ENCODE measurements at regions not wholly inside any gene's neighbourhood (a gene's known extent, or its start where the extent isn't known, plus 50 kb on each side); places are given as distances from the start of the nearest gene placed in this dataset.

GRCh38 chr1:199725002-199725565 lies 302.4 kb upstream of the NR5A2 start:
- intact Hi-C loops (cut with DNase I; ENCODE audit: low total_unique reads): no loop called here
- Histone ChIP-seq H3K27ac (no peak overlapping the region), H3K9me3 (no peaks in the 10 kb centered on the region), H3K36me3 (no peaks in the 10 kb centered on the region), H3K4me1 (no peaks in the 10 kb centered on the region), H3K27me3 (no peaks in the 10 kb centered on the region), H3K4me3 (no peak overlapping the region)
- TF ChIP-seq, protein P1, sequence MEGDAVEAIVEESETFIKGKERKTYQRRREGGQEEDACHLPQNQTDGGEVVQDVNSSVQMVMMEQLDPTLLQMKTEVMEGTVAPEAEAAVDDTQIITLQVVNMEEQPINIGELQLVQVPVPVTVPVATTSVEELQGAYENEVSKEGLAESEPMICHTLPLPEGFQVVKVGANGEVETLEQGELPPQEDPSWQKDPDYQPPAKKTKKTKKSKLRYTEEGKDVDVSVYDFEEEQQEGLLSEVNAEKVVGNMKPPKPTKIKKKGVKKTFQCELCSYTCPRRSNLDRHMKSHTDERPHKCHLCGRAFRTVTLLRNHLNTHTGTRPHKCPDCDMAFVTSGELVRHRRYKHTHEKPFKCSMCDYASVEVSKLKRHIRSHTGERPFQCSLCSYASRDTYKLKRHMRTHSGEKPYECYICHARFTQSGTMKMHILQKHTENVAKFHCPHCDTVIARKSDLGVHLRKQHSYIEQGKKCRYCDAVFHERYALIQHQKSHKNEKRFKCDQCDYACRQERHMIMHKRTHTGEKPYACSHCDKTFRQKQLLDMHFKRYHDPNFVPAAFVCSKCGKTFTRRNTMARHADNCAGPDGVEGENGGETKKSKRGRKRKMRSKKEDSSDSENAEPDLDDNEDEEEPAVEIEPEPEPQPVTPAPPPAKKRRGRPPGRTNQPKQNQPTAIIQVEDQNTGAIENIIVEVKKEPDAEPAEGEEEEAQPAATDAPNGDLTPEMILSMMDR (IDR thresholded peaks at IDR 0.05): no peak
- TF ChIP-seq POLR2A (IDR thresholded peaks at IDR 0.05): no peak
- DNase-seq: no peak

DNA sequence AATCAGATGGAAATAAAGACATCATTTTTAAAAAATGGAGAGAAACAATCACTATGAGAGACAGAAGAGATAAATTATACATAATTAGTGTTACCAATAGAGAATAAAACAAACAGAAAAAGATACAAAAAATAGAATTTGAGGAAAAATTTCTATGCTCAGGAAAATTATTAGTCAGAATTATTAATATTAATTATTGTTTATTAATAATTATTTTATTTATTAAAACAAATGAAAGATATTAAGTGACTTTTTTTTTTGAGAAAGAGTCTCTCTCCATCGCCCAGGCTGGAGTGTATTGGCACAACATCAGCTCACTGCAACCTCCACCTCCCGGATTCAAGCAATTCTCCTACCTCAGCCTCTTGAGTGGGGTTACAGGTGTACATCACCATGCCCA lies 299.8 kb upstream of the NR5A2 start:
- H3K27me3 ChIP-seq: no peaks in the 10 kb centered on the region
- TF ChIP-seq POLR2A (IDR thresholded peaks at IDR 0.05): no peak
- TF ChIP-seq, protein P1 (IDR thresholded peaks at IDR 0.05): no peak
- H3K9me3 ChIP-seq: no peaks in the 10 kb centered on the region
- no peaks in the 10 kb centered on the region for H3K4me1 ChIP-seq
- no peak overlapping the region for H3K27ac ChIP-seq
- no peak for DNase-seq
- H3K36me3 ChIP-seq: no peaks in the 10 kb centered on the region
- no peak overlapping the region for H3K4me3 ChIP-seq
- intact Hi-C loops (cut with DNase I; ENCODE audit: low total_unique reads): no loop called here

DNA sequence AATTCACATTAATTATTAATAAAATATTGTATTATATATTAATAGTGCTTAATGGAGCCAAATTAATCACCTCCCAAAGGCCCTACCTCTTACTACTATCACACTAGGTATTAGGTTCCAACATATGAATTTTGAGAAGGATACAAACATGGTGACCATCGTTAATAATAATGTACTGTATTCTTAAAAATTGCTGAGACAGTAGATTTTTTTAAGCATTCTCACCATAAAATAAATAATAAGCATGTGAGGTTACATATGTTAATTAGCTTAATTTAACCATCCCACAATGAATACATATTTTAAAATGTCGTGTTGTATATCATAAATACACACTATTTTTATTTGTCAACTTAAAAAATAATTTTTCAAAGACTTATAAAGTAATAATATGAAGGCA lies 299.2 kb upstream of the NR5A2 start:
- no peaks in the 10 kb centered on the region for H3K9me3 ChIP-seq
- DNase-seq: no peak
- H3K36me3 ChIP-seq: no peaks in the 10 kb centered on the region
- intact Hi-C loops (cut with DNase I; ENCODE audit: low total_unique reads): no loop called here
- H3K27ac ChIP-seq: no peak overlapping the region
- no peaks in the 10 kb centered on the region for H3K27me3 ChIP-seq
- TF ChIP-seq POLR2A (IDR thresholded peaks at IDR 0.05): no peak
- TF ChIP-seq, protein P1 (IDR thresholded peaks at IDR 0.05): no peak
- H3K4me1 ChIP-seq: no peaks in the 10 kb centered on the region
- no peak overlapping the region for H3K4me3 ChIP-seq

DNA sequence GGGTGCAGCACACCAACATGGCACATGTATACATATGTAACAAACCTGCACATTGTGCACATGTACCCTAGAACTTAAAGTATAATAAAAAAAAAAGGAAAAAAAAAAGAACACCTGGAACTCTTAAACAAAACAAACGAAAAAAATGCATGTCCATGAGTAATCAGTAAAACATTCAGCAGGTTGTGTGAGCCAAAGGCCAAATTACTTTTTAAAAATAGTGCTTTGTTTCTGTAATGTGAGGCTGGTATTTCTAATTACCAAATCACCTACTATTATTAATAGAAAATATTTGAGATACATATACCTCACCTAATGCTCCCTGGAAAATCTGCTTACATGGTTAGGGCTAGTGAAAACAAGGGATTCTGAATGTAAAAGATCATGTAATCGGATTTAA lies 294.4 kb upstream of the NR5A2 start:
- Histone ChIP-seq H3K27ac (no peak overlapping the region), H3K4me3 (no peak overlapping the region), H3K9me3 (no peaks in the 10 kb centered on the region), H3K4me1 (no peaks in the 10 kb centered on the region), H3K27me3 (no peaks in the 10 kb centered on the region), H3K36me3 (no peaks in the 10 kb centered on the region)
- DNase-seq: no peak
- TF ChIP-seq POLR2A (IDR thresholded peaks at IDR 0.05): no peak
- TF ChIP-seq, protein P1 (IDR thresholded peaks at IDR 0.05): no peak
- intact Hi-C loops (cut with DNase I; ENCODE audit: low total_unique reads): no loop called here

DNA sequence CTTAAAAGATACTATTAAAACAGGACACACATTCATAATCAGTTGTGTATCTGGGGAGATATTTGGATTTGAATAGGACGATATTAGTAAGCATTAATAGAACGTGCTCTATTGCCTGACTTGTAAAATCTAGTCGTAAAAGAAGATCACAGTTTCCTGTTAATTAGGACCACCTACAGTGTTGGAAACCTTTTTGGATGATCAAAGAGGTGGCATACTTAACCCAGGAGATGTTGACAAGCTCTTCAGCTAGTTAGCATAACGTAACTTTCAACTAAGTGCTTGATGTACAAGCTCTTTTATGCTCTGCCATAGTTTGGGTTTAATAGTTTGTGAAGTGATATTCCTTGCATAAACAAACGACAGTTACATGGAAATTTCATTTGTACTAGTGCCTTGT lies 293.3 kb upstream of the NR5A2 start:
- no peak overlapping the region for H3K27ac ChIP-seq

More for the DNA sequence above, 293.3 kb upstream of the NR5A2 start:
- no peaks in the 10 kb centered on the region for H3K27me3 ChIP-seq
- intact Hi-C loops (cut with DNase I; ENCODE audit: low total_unique reads): no loop called here
- no peak overlapping the region for H3K4me3 ChIP-seq
- TF ChIP-seq, protein P1 (IDR thresholded peaks at IDR 0.05): no peak
- no peak for TF ChIP-seq POLR2A (IDR thresholded peaks at IDR 0.05)
- DNase-seq: no peak
- H3K36me3 ChIP-seq: no peaks in the 10 kb centered on the region
- no peaks in the 10 kb centered on the region for H3K4me1 ChIP-seq
- no peaks in the 10 kb centered on the region for H3K9me3 ChIP-seq
